Stimulated activated CD8-positive, alpha-beta memory T cell treated with anti-CD3 and anti-CD28 coated beads, Interleukin-7, amount 100 ng/mL, for 48 hours (primary cell): ENCODE measurements at regions not wholly inside any gene's neighbourhood (a gene's known extent, or its start where the extent isn't known, plus 50 kb on each side); places are given as distances from the start of the nearest gene placed in this dataset.

ENCODE experiments used
- DNase-seq, 2 donors: peaks; one replicate each; pipeline ENCODE4 v3.0.0-alpha.2; 2020; ENCODE audit warnings: low read depth in 1 of 2; ENCODE audit errors: extremely low read depth in 1 of 2

DNA sequence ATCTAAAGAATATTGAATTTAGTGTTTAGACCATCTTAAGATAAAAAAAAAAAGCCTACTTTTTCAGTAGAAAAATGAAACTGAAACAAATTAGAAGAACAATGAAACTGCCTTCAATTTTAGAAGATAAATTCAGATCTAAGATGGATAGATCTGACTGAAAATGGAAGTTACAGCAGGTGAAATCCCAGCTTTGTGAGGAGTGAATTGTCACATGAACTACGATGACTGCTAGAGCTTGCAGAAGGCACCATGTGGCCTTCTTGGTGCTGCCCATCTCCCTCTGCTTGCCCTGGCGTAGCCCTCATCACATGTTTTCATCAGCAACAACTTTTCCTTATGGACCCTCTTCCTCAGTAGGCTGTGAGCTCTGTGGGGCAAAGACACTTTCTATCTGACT, 51.4 kb upstream of the EMCN start:
- DNase-seq: no peak
